ENCODE measurements at regions not wholly inside any gene's neighbourhood (a gene's known extent, or its start where the extent isn't known, plus 50 kb on each side); places are given as distances from the start of the nearest gene placed in this dataset.

- no peak for TF ChIP-seq TAF1 (conservative IDR thresholded peaks at IDR 0.05)
- TF ChIP-seq CTCF (IDR thresholded peaks at IDR 0.05; ENCODE audit: low read depth, low read length, missing input control), result no peak
- TF ChIP-seq YY1 (IDR thresholded peaks at IDR 0.05), result peak; percentile 27
- TF ChIP-seq FOXA1 (IDR thresholded peaks at IDR 0.05), result no peak
- no peak for TF ChIP-seq JUND (IDR thresholded peaks at IDR 0.05)
- no peak for TF ChIP-seq MAX (IDR thresholded peaks at IDR 0.05)
These were observed 84.3 kb downstream of the TNFAIP2 start for GRCh38 chr14:103207388-103208072.

Measured in liver (tissue), 3 donors.